Suprapubic skin (tissue), 4 donors: ENCODE measurements at regions not wholly inside any gene's neighbourhood (a gene's known extent, or its start where the extent isn't known, plus 50 kb on each side); places are given as distances from the start of the nearest gene placed in this dataset.

Source experiments
- EP300 ChIP-seq: sonication (generic); formaldehyde crosslinking; IDR thresholded peaks from one replicate; pipeline ENCODE4 v1.6.1; 2017; ENCODE audit warnings: antibody characterized with exemption
- POLR2A ChIP-seq, 2 donors: fragments of 450-650 bp; IDR thresholded peaks; one replicate each; pipeline ENCODE4 v1.6.1; 2017; ENCODE audit warnings: antibody characterized with exemption in 2 of 2, mild to moderate bottlenecking in 2 of 2, moderate library complexity in 2 of 2
- POLR2AphosphoS5 ChIP-seq, 3 donors: sonication (generic); formaldehyde crosslinking; IDR thresholded peaks; one replicate each; pipeline ENCODE4 v1.6.1; 2017; ENCODE audit warnings: antibody characterized with exemption in 3 of 3
- TF ChIP-seq, protein P1 (sequence below), 2 donors: fragments of 200-600 bp in 1 of 2; fragments of 450-650 bp in 1 of 2; sonication (generic) in 1 of 2; IDR thresholded peaks; one replicate each; pipeline ENCODE4 v1.5.1; 2016 to 2019; ENCODE audit warnings: antibody characterized with exemption in 2 of 2, mild to moderate bottlenecking in 1 of 2, moderate library complexity in 1 of 2

DNA sequence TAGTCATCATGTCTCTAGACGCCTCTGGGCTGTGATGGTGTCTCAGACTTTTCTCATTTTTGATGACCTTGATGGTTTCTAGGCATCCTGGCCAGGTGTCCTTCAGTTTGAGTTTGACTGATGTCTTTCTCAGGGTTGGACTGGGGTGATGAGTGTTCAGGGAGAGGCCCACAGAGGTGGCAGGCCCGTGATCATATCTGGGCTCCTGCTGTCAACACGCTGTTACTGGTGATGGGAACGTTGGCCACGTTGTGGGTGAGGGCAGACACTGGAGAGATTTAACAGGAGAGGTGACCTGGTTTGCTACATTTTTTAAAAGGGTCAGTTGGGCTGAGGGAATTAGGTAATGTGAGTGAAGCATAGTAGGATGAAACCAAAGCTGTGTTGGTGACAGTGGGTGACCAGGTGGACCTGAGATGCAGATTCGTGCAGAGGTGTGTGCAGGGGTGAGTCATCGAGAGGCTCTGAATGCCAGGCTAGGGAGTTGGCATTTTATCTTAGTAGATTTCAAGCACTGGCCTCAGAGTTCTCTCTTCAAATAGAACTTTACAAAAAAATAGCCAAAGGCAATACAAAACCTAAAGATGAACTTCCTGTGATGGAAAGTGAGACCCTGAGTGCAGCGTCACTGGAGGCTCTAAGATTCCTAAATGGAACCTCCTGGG, 174.1 kb downstream of the CDH26 start:
- TF ChIP-seq POLR2A (IDR thresholded peaks at IDR 0.05) (no peak), POLR2AphosphoS5 (IDR thresholded peaks at IDR 0.05) (no peak), EP300 (no peak)
- TF ChIP-seq, protein P1, sequence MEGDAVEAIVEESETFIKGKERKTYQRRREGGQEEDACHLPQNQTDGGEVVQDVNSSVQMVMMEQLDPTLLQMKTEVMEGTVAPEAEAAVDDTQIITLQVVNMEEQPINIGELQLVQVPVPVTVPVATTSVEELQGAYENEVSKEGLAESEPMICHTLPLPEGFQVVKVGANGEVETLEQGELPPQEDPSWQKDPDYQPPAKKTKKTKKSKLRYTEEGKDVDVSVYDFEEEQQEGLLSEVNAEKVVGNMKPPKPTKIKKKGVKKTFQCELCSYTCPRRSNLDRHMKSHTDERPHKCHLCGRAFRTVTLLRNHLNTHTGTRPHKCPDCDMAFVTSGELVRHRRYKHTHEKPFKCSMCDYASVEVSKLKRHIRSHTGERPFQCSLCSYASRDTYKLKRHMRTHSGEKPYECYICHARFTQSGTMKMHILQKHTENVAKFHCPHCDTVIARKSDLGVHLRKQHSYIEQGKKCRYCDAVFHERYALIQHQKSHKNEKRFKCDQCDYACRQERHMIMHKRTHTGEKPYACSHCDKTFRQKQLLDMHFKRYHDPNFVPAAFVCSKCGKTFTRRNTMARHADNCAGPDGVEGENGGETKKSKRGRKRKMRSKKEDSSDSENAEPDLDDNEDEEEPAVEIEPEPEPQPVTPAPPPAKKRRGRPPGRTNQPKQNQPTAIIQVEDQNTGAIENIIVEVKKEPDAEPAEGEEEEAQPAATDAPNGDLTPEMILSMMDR (IDR thresholded peaks at IDR 0.05): no peak
